GM18951 (cell line): ENCODE measurements at regions not wholly inside any gene's neighbourhood (a gene's known extent, or its start where the extent isn't known, plus 50 kb on each side); places are given as distances from the start of the nearest gene placed in this dataset.

Experiments
- POLR2A ChIP-seq: IDR thresholded peaks from 4 replicates; pipeline ENCODE4 v1.6.1; 2011; ENCODE audit warnings: mild to moderate bottlenecking; ENCODE audit not compliant: insufficient read length, insufficient read depth; ENCODE audit errors: extremely low read depth
- in situ Hi-C: fragments of 300-500 bp; cut with MboI; formaldehyde crosslinking; loops from one replicate; pipeline ENCODE4 v1.12.0; 2022; ENCODE audit warnings: low sequenced_read_pairs, mixed read lengths, inconsistent platforms; ENCODE audit not compliant: unreplicated experiment

- no peak for TF ChIP-seq POLR2A
- in situ Hi-C loops = no loop called here
Observed at GRCh38 chr15:37652646-37653417, 281.6 kb upstream of the TMCO5A start.

- TF ChIP-seq POLR2A = no peak
- in situ Hi-C loops = no loop called here
Observed at GRCh38 chr15:37678124-37678523, 256.3 kb upstream of the TMCO5A start.

- TF ChIP-seq POLR2A = no peak
- in situ Hi-C loops = no loop called here
Observed at GRCh38 chr15:37679627-37680026, 254.8 kb upstream of the TMCO5A start.

DNA sequence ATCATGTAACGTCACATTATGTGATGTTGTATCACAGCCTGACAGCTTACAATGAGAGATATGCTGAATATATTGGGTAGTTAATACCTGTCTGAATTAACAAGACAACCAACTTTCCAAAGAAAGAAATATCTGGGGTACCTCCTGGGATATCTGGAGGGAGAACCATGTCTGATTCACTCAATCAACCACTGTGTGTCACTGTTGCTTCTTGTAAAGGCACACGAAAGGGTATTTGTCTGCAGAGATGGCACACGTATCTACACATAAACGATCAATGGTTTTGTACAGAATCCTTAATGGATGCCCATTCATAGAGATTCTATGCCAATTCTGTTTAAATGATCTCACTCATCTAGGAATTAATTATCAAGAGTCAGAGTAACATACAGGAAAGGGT is 252.1 kb upstream of the TMCO5A start:
- TF ChIP-seq POLR2A = no peak
- in situ Hi-C loops = no loop called here

- TF ChIP-seq POLR2A = no peak
- in situ Hi-C loops = no loop called here
Observed at GRCh38 chr15:37691911-37692310, 242.5 kb upstream of the TMCO5A start.

DNA sequence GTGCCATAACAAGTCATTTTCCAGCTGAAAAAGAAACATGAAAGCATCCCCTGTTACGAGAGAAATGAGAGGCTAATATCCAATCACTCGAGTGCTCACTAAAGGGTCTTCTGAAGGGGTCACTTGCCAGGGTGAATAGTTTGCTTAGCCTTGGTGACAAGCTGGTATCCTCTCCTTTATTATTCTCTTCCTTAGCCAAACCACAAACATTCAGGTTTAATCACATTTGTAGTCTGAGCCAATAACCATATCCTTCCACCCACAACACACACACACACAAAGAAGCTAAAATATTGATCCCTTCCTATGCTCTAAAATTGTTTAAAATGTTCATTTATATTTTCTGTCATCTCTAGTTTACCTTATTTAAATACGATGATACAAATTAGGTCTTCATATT is 240.5 kb upstream of the TMCO5A start:
- in situ Hi-C loops = no loop called here
- no peak for TF ChIP-seq POLR2A

GRCh38 chr15:37695719-37696118 is 238.7 kb upstream of the TMCO5A start:
- TF ChIP-seq POLR2A = no peak
- in situ Hi-C loops = no loop called here

- TF ChIP-seq POLR2A = no peak
- in situ Hi-C loops = no loop called here
Observed at GRCh38 chr15:37698679-37699078, 235.8 kb upstream of the TMCO5A start.

- no peak for TF ChIP-seq POLR2A
- in situ Hi-C loops = no loop called here
Observed at GRCh38 chr15:37701230-37701629, 233.2 kb upstream of the TMCO5A start.

GRCh38 chr15:37709669-37710068 is 224.8 kb upstream of the TMCO5A start:
- in situ Hi-C loops = no loop called here
- TF ChIP-seq POLR2A = no peak

GRCh38 chr15:37715101-37715500 is 219.3 kb upstream of the TMCO5A start:
- in situ Hi-C loops = no loop called here
- TF ChIP-seq POLR2A = no peak

- TF ChIP-seq POLR2A = no peak
- in situ Hi-C loops = no loop called here
Observed at GRCh38 chr15:37720267-37720666, 214.2 kb upstream of the TMCO5A start.

GRCh38 chr15:37731146-37731746 is 203.2 kb upstream of the TMCO5A start:
- TF ChIP-seq POLR2A = no peak
- in situ Hi-C loops = no loop called here

GRCh38 chr15:37733628-37734027 is 200.8 kb upstream of the TMCO5A start:
- in situ Hi-C loops = no loop called here
- no peak for TF ChIP-seq POLR2A
